ENCODE measurements at regions not wholly inside any gene's neighbourhood (a gene's known extent, or its start where the extent isn't known, plus 50 kb on each side); places are given as distances from the start of the nearest gene placed in this dataset.

- TF ChIP-seq POLR2A (IDR thresholded peaks at IDR 0.05; ENCODE audit: low read length) (no peak), GATA1 (IDR thresholded peaks at IDR 0.05; ENCODE audit: low read depth, low read length) (no peak)
Observed at GRCh38 chr3:182172534-182172933, 460.8 kb downstream of the SOX2 start.
